PFSK-1 (cell line): ENCODE measurements at regions not wholly inside any gene's neighbourhood (a gene's known extent, or its start where the extent isn't known, plus 50 kb on each side); places are given as distances from the start of the nearest gene placed in this dataset.

Experiments
- FOXP2 ChIP-seq: optimal IDR thresholded peaks from 2 replicates; pipeline ENCODE3; 2011; ENCODE audit warnings: borderline replicate concordance, control low read depth, inconsistent platforms; ENCODE audit not compliant: insufficient read depth; ENCODE audit errors: extremely low read length, extremely low read depth
- POLR2AphosphoS5 ChIP-seq: IDR thresholded peaks from 2 replicates; pipeline ENCODE4 v1.6.1; 2012; ENCODE audit warnings: low read depth, mild to moderate bottlenecking, control low read depth, low read length, moderate library complexity
- SIN3A ChIP-seq: IDR thresholded peaks from 2 replicates; pipeline ENCODE4 v1.6.1; 2012; ENCODE audit warnings: mild to moderate bottlenecking, low read length, moderate library complexity, borderline replicate concordance; ENCODE audit not compliant: insufficient read depth
- TAF1 ChIP-seq: IDR thresholded peaks from 2 replicates; pipeline ENCODE4 v1.6.1; 2012; ENCODE audit warnings: low read length, control low read depth, borderline replicate concordance; ENCODE audit not compliant: insufficient read depth
- TF ChIP-seq, protein P1 (sequence below), 2 experiments: IDR thresholded peaks; 2 replicates each; pipeline versions ENCODE4 v1.6.1 to v1.8.0; 2011 to 2012; ENCODE audit warnings: low read depth in 2 of 2, low read length in 2 of 2, control low read depth in 1 of 2, inconsistent platforms in 1 of 2, mild to moderate bottlenecking in 1 of 2, moderate library complexity in 1 of 2; ENCODE audit not compliant: insufficient read depth in 1 of 2

DNA sequence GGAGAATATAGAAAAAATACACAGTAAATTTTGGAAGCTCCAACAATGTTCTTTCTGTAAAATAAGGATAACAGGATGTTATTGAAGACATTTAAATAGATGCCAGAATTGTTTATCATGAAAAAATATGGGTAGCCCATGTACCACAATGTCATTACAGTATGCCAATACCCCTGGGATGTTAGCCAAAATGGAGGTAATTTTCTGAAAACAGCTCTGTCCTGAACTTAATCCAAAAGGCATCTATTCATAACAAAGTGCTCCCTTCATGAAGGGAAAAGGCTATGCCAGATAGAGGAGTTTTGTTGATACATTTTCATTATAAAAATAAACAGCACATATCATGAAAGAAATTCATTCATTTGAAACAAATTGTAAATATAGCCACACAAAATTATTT lies 1902.6 kb upstream of the AGA start:
- TF ChIP-seq POLR2AphosphoS5 (no peak), TAF1 (no peak), FOXP2 (no peak), SIN3A (no peak)
- TF ChIP-seq, protein P1, sequence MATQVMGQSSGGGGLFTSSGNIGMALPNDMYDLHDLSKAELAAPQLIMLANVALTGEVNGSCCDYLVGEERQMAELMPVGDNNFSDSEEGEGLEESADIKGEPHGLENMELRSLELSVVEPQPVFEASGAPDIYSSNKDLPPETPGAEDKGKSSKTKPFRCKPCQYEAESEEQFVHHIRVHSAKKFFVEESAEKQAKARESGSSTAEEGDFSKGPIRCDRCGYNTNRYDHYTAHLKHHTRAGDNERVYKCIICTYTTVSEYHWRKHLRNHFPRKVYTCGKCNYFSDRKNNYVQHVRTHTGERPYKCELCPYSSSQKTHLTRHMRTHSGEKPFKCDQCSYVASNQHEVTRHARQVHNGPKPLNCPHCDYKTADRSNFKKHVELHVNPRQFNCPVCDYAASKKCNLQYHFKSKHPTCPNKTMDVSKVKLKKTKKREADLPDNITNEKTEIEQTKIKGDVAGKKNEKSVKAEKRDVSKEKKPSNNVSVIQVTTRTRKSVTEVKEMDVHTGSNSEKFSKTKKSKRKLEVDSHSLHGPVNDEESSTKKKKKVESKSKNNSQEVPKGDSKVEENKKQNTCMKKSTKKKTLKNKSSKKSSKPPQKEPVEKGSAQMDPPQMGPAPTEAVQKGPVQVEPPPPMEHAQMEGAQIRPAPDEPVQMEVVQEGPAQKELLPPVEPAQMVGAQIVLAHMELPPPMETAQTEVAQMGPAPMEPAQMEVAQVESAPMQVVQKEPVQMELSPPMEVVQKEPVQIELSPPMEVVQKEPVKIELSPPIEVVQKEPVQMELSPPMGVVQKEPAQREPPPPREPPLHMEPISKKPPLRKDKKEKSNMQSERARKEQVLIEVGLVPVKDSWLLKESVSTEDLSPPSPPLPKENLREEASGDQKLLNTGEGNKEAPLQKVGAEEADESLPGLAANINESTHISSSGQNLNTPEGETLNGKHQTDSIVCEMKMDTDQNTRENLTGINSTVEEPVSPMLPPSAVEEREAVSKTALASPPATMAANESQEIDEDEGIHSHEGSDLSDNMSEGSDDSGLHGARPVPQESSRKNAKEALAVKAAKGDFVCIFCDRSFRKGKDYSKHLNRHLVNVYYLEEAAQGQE (IDR thresholded peaks at IDR 0.05; ENCODE audit: insufficient read depth in 1 of 2, low read depth in 2 of 2, low read length in 2 of 2) = no peak

GRCh38 chr4:179352221-179352620 lies 1910.0 kb upstream of the AGA start:
- TF ChIP-seq, protein P1 (IDR thresholded peaks at IDR 0.05; ENCODE audit: insufficient read depth in 1 of 2, low read depth in 2 of 2, low read length in 2 of 2) = no peak
- no peak for TF ChIP-seq POLR2AphosphoS5
- no peak for TF ChIP-seq TAF1
- TF ChIP-seq SIN3A = no peak
- no peak for TF ChIP-seq FOXP2

- TF ChIP-seq FOXP2 (no peak), POLR2AphosphoS5 (no peak), SIN3A (no peak), TAF1 (no peak)
- TF ChIP-seq, protein P1 (IDR thresholded peaks at IDR 0.05; ENCODE audit: insufficient read depth in 1 of 2, low read depth in 2 of 2, low read length in 2 of 2) = no peak
Measured at GRCh38 chr4:179353786-179354185, 1911.5 kb upstream of the AGA start.

- TF ChIP-seq FOXP2 (no peak), POLR2AphosphoS5 (no peak), TAF1 (no peak), SIN3A (no peak)
- TF ChIP-seq, protein P1 (IDR thresholded peaks at IDR 0.05; ENCODE audit: insufficient read depth in 1 of 2, low read depth in 2 of 2, low read length in 2 of 2) = no peak
Measured at GRCh38 chr4:179361978-179362486, 1919.8 kb upstream of the AGA start.

GRCh38 chr4:179372242-179372641 lies 1930.0 kb upstream of the AGA start:
- TF ChIP-seq, protein P1 (IDR thresholded peaks at IDR 0.05; ENCODE audit: insufficient read depth in 1 of 2, low read depth in 2 of 2, low read length in 2 of 2) = no peak
- TF ChIP-seq FOXP2 = no peak
- TF ChIP-seq POLR2AphosphoS5 = no peak
- no peak for TF ChIP-seq TAF1
